ENCODE measurements at regions not wholly inside any gene's neighbourhood (a gene's known extent, or its start where the extent isn't known, plus 50 kb on each side); places are given as distances from the start of the nearest gene placed in this dataset.

GRCh38 chr5:116848954-116849581 lies 274.4 kb upstream of the SEMA6A start:
- DNase-seq = no peak

- DNase-seq = no peak
Measured at GRCh38 chr5:116847960-116848359, 273.3 kb upstream of the SEMA6A start.

- no peak for DNase-seq
Measured at GRCh38 chr5:116844015-116844414, 269.4 kb upstream of the SEMA6A start.

GRCh38 chr5:116842514-116842961 lies 267.9 kb upstream of the SEMA6A start:
- DNase-seq = no peak

GRCh38 chr5:116841734-116842133 lies 267.1 kb upstream of the SEMA6A start:
- no peak for DNase-seq

- peak; percentile 30 for DNase-seq
Measured at GRCh38 chr5:116838011-116838536, 263.5 kb upstream of the SEMA6A start.

- no peak for DNase-seq
Measured at GRCh38 chr5:116834796-116835515, 260.3 kb upstream of the SEMA6A start.

- no peak for DNase-seq
Measured at GRCh38 chr5:116830079-116830478, 255.5 kb upstream of the SEMA6A start.

- no peak for DNase-seq
Measured at GRCh38 chr5:116827078-116827477, 252.5 kb upstream of the SEMA6A start.

- DNase-seq = no peak
Measured at GRCh38 chr5:116825486-116825885, 250.9 kb upstream of the SEMA6A start.

- no peak for DNase-seq
Measured at GRCh38 chr5:116824751-116825438, 250.3 kb upstream of the SEMA6A start.

GRCh38 chr5:116814626-116815385 lies 240.2 kb upstream of the SEMA6A start:
- DNase-seq = no peak

GRCh38 chr5:116813906-116814305 lies 239.3 kb upstream of the SEMA6A start:
- no peak for DNase-seq

GRCh38 chr5:116813356-116813755 lies 238.7 kb upstream of the SEMA6A start:
- no peak for DNase-seq

GRCh38 chr5:116810951-116811350 lies 236.3 kb upstream of the SEMA6A start:
- DNase-seq = no peak

- no peak for DNase-seq
Measured at GRCh38 chr5:116806836-116807235, 232.2 kb upstream of the SEMA6A start.

GRCh38 chr5:116799401-116799800 lies 224.8 kb upstream of the SEMA6A start:
- DNase-seq = no peak

GRCh38 chr5:116795189-116795588 lies 220.6 kb upstream of the SEMA6A start:
- no peak for DNase-seq

GRCh38 chr5:116789522-116789921 lies 214.9 kb upstream of the SEMA6A start:
- no peak for DNase-seq

- no peak for DNase-seq
Measured at GRCh38 chr5:116788851-116789403, 214.3 kb upstream of the SEMA6A start.

- DNase-seq = no peak
Measured at GRCh38 chr5:116787570-116787969, 212.9 kb upstream of the SEMA6A start.

GRCh38 chr5:116785106-116785505 lies 210.5 kb upstream of the SEMA6A start:
- DNase-seq = peak; percentile 75

Measured in muscle of arm (tissue), 1 donor.